Left renal pelvis (tissue), 4 donors: ENCODE measurements at regions not wholly inside any gene's neighbourhood (a gene's known extent, or its start where the extent isn't known, plus 50 kb on each side); places are given as distances from the start of the nearest gene placed in this dataset.
"Not testable (repeated sequence)": the region's sequence is repeated elsewhere in the genome, so short reads cannot be mapped to it uniquely, and the experiment has no call there.

Experiments used
- DNase-seq, 4 donors: peaks; one replicate each; pipeline ENCODE4 v3.0.0-alpha.2; 2013; ENCODE audit warnings: low read depth in 4 of 4, low spot score in 3 of 4

- no peak for DNase-seq
These were observed 1071.9 kb upstream of the TMPRSS15 start for GRCh38 chr21:19475525-19475924.

- no peak for DNase-seq
These were observed 1086.3 kb upstream of the TMPRSS15 start for GRCh38 chr21:19489930-19490329.

GRCh38 chr21:19490481-19490880, 1086.9 kb upstream of the TMPRSS15 start:
- DNase-seq, result no peak

GRCh38 chr21:19493437-19494241, 1090.1 kb upstream of the TMPRSS15 start:
- not testable (repeated sequence) for DNase-seq

- no peak for DNase-seq
These were observed 1097.5 kb upstream of the TMPRSS15 start for GRCh38 chr21:19501115-19501514.

- DNase-seq, result no peak
These were observed 1104.2 kb upstream of the TMPRSS15 start for GRCh38 chr21:19507682-19508260.

GRCh38 chr21:19508442-19508841, 1104.9 kb upstream of the TMPRSS15 start:
- DNase-seq, result no peak

- no peak for DNase-seq
These were observed 1105.3 kb upstream of the TMPRSS15 start for GRCh38 chr21:19508844-19509243.

- DNase-seq, result no peak
These were observed 1106.5 kb upstream of the TMPRSS15 start for GRCh38 chr21:19510057-19510456.

GRCh38 chr21:19510653-19511052, 1107.1 kb upstream of the TMPRSS15 start:
- no peak for DNase-seq

- no peak for DNase-seq
These were observed 1118.8 kb upstream of the TMPRSS15 start for GRCh38 chr21:19522381-19522780.

- DNase-seq, result no peak
These were observed 1119.5 kb upstream of the TMPRSS15 start for GRCh38 chr21:19523061-19523460.

- no peak for DNase-seq
These were observed 1120.2 kb upstream of the TMPRSS15 start for GRCh38 chr21:19523746-19524145.

- DNase-seq, result no peak
These were observed 1125.4 kb upstream of the TMPRSS15 start for GRCh38 chr21:19529031-19529430.

- DNase-seq, result no peak
These were observed 1131.8 kb upstream of the TMPRSS15 start for GRCh38 chr21:19535356-19535755.

- DNase-seq, result no peak
These were observed 1133.5 kb upstream of the TMPRSS15 start for GRCh38 chr21:19537116-19537515.

GRCh38 chr21:19540287-19540686, 1136.7 kb upstream of the TMPRSS15 start:
- no peak for DNase-seq

- no peak for DNase-seq
These were observed 1138.0 kb upstream of the TMPRSS15 start for GRCh38 chr21:19541602-19542001.

- not testable (repeated sequence) for DNase-seq
These were observed 1140.9 kb upstream of the TMPRSS15 start for GRCh38 chr21:19544493-19544892.

GRCh38 chr21:19547951-19548840, 1144.6 kb upstream of the TMPRSS15 start:
- no peak for DNase-seq

- no peak for DNase-seq
These were observed 1150.5 kb upstream of the TMPRSS15 start for GRCh38 chr21:19553919-19554615.
